Neural crest cell (in vitro differentiated cells): ENCODE measurements at regions not wholly inside any gene's neighbourhood (a gene's known extent, or its start where the extent isn't known, plus 50 kb on each side); places are given as distances from the start of the nearest gene placed in this dataset.

Experiments used
- DNase-seq: peaks from one replicate; pipeline ENCODE4 v3.0.0; 2021; ENCODE audit warnings: low read depth, mixed read lengths, low spot score
- H3K27ac Mint-ChIP-seq: one replicate; pipeline ENCODE4 v1.8.0; 2021; ENCODE audit warnings: mild to moderate bottlenecking, mixed read lengths; ENCODE audit not compliant: unreplicated experiment
- H3K27me3 Mint-ChIP-seq: 2 replicates; pipeline ENCODE4 v1.8.0; 2021; ENCODE audit warnings: low read depth, mild to moderate bottlenecking, mixed read lengths
- H3K36me3 Mint-ChIP-seq: 2 replicates; pipeline ENCODE4 v1.8.0; 2021; ENCODE audit warnings: low read depth, mild to moderate bottlenecking, mixed read lengths
- H3K4me1 Mint-ChIP-seq: 2 replicates; pipeline ENCODE4 v1.8.0; 2021; ENCODE audit warnings: mixed read lengths
- H3K4me3 Mint-ChIP-seq: one replicate; pipeline ENCODE4 v1.8.0; 2021; ENCODE audit warnings: mild to moderate bottlenecking, mixed read lengths
- H3K9me3 Mint-ChIP-seq: 2 replicates; pipeline ENCODE4 v1.8.0; 2021; ENCODE audit warnings: mixed read lengths
- CTCF ChIP-seq: fragments of 200-600 bp; sonication (generic); conservative IDR thresholded peaks from 2 replicates; pipeline ENCODE4 v1.5.0; 2021; ENCODE audit warnings: antibody characterized with exemption, mild to moderate bottlenecking

- H3K4me3 Mint-ChIP-seq: no peak overlapping the region
- no peak for TF ChIP-seq CTCF
- peaks cover 3% of the 10 kb centered on the region for H3K9me3 Mint-ChIP-seq
- no peak for DNase-seq
- no peaks in the 10 kb centered on the region for H3K36me3 Mint-ChIP-seq
- peaks cover 58% of the 10 kb centered on the region for H3K4me1 Mint-ChIP-seq
- no peaks in the 10 kb centered on the region for H3K27me3 Mint-ChIP-seq
- peak overlapping the region; percentile 73 for H3K27ac Mint-ChIP-seq
Measured at GRCh38 chr1:87278825-87279535, 49.7 kb upstream of the LMO4 start.
